ENCODE measurements at regions not wholly inside any gene's neighbourhood (a gene's known extent, or its start where the extent isn't known, plus 50 kb on each side); places are given as distances from the start of the nearest gene placed in this dataset.
"Not testable (repeated sequence)": the region's sequence is repeated elsewhere in the genome, so short reads cannot be mapped to it uniquely, and the experiment has no call there.

- TF ChIP-seq, protein P1, sequence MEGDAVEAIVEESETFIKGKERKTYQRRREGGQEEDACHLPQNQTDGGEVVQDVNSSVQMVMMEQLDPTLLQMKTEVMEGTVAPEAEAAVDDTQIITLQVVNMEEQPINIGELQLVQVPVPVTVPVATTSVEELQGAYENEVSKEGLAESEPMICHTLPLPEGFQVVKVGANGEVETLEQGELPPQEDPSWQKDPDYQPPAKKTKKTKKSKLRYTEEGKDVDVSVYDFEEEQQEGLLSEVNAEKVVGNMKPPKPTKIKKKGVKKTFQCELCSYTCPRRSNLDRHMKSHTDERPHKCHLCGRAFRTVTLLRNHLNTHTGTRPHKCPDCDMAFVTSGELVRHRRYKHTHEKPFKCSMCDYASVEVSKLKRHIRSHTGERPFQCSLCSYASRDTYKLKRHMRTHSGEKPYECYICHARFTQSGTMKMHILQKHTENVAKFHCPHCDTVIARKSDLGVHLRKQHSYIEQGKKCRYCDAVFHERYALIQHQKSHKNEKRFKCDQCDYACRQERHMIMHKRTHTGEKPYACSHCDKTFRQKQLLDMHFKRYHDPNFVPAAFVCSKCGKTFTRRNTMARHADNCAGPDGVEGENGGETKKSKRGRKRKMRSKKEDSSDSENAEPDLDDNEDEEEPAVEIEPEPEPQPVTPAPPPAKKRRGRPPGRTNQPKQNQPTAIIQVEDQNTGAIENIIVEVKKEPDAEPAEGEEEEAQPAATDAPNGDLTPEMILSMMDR (IDR thresholded peaks at IDR 0.05; ENCODE audit: unreplicated experiment), result no peak
- POLR2A ChIA-PET, result no interaction called here
- no peaks in the 10 kb centered on the region for H3K9me3 Mint-ChIP-seq (ENCODE audit: unreplicated experiment)
- H3K36me3 Mint-ChIP-seq (ENCODE audit: insufficient read depth, unreplicated experiment), result no peaks in the 10 kb centered on the region
- H3K27me3 Mint-ChIP-seq (ENCODE audit: insufficient read depth, unreplicated experiment), result no peaks in the 10 kb centered on the region
- BruUV-seq (replicated peaks), result no TSS peak
- CTCF ChIA-PET, result interaction anchor here (0.7 kb wide), 1 partner anchor 166 kb away, joined by 3 read pairs; no protein-coding TSS in a partner anchor
- no peak for DNase-seq (ENCODE audit: unreplicated experiment)
- H3K4me1 Mint-ChIP-seq (ENCODE audit: insufficient read depth, unreplicated experiment), result no peaks in the 10 kb centered on the region
- no peak overlapping the region for H3K27ac Mint-ChIP-seq (ENCODE audit: low read depth, unreplicated experiment)
- intact Hi-C loops (cut with micrococcal nuclease), result no loop called here
- H3K4me3 Mint-ChIP-seq (ENCODE audit: unreplicated experiment), result no peak overlapping the region
These were observed 170.0 kb upstream of the IGFBP3 start for GRCh38 chr7:46091071-46091470.

DNA sequence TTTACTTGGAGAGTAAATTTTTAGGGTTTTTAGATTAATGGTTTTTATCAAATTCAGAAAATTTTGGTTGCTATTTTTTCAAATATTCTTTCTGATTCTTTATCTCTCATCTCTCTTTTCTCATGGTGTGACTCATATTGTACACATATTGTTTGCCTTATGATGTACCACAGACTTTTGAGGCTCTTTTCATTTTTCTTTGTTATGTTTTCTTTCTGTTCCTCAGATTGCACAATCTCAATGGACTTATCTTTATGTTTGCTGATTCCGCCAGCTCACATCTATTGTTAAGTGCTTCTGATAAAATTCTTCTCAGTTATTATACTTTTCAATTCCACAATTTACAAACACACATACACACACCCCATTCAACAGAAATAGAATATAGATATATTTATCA is 168.2 kb upstream of the IGFBP3 start:
- Mint-ChIP-seq H3K9me3 (ENCODE audit: unreplicated experiment) (no peaks in the 10 kb centered on the region), H3K4me1 (ENCODE audit: insufficient read depth, unreplicated experiment) (no peaks in the 10 kb centered on the region), H3K36me3 (ENCODE audit: insufficient read depth, unreplicated experiment) (no peaks in the 10 kb centered on the region), H3K27ac (ENCODE audit: low read depth, unreplicated experiment) (no peak overlapping the region), H3K27me3 (ENCODE audit: insufficient read depth, unreplicated experiment) (no peaks in the 10 kb centered on the region), H3K4me3 (ENCODE audit: unreplicated experiment) (no peak overlapping the region)
- POLR2A ChIA-PET, result no interaction called here
- TF ChIP-seq, protein P1 (IDR thresholded peaks at IDR 0.05; ENCODE audit: unreplicated experiment), result no peak
- BruUV-seq (replicated peaks), result no TSS peak
- DNase-seq (ENCODE audit: unreplicated experiment), result no peak
- CTCF ChIA-PET, result interaction anchor here (0.7 kb wide), 1 partner anchor 91 kb away, joined by 3 read pairs; no protein-coding TSS in a partner anchor
- intact Hi-C loops (cut with micrococcal nuclease), result no loop called here

DNA sequence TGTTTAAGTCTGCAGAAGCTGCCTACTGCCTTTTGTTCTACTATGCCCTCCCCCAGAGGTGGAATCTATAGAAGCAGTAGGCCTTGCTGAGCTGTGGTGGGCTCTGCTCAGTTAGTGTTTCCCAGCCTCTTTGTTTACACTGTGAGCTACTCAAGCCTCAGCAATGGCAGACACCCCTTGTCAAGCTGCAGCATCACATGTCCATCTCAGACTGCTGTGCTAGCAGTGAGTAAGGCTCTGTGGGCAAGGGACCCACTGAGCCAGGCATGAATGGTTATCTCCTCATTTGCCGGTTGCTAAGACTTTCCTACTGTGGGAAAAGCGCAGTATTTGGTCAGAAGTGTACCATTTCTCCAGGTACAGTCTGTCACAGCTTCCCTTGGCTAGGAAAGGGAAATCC is 167.4 kb upstream of the IGFBP3 start:
- H3K4me1 Mint-ChIP-seq (ENCODE audit: insufficient read depth, unreplicated experiment); DNase-seq (ENCODE audit: unreplicated experiment); H3K27ac Mint-ChIP-seq (ENCODE audit: low read depth, unreplicated experiment); H3K4me3 Mint-ChIP-seq (ENCODE audit: unreplicated experiment); H3K36me3 Mint-ChIP-seq (ENCODE audit: insufficient read depth, unreplicated experiment); BruUV-seq (replicated peaks); H3K9me3 Mint-ChIP-seq (ENCODE audit: unreplicated experiment); H3K27me3 Mint-ChIP-seq (ENCODE audit: insufficient read depth, unreplicated experiment); intact Hi-C loops (cut with micrococcal nuclease): not testable (repeated sequence)
- POLR2A ChIA-PET, result interaction anchor here (0.9 kb wide), 1 partner anchor 19 kb away, joined by 3 read pairs; no protein-coding TSS in a partner anchor
- CTCF ChIA-PET, result interaction anchor here (0.6 kb wide), 1 partner anchor 166 kb away, joined by 3 read pairs; no protein-coding TSS in a partner anchor

- no TSS peak for BruUV-seq (replicated peaks)
- peak; percentile 34 for DNase-seq (ENCODE audit: unreplicated experiment)
- CTCF ChIA-PET, result interaction anchor here (0.8 kb wide), 1 partner anchor 9 kb away, joined by 3 read pairs; no protein-coding TSS in a partner anchor
- TF ChIP-seq, protein P1 (IDR thresholded peaks at IDR 0.05; ENCODE audit: unreplicated experiment), result no peak
- peaks cover 8% of the 10 kb centered on the region for H3K9me3 Mint-ChIP-seq (ENCODE audit: unreplicated experiment)
- H3K27me3 Mint-ChIP-seq (ENCODE audit: insufficient read depth, unreplicated experiment), result no peaks in the 10 kb centered on the region
- POLR2A ChIA-PET, result interaction anchor here (1.0 kb wide), 1 partner anchor 21 kb away, joined by 5 read pairs; no protein-coding TSS in a partner anchor
- no peak overlapping the region for H3K4me3 Mint-ChIP-seq (ENCODE audit: unreplicated experiment)
- H3K4me1 Mint-ChIP-seq (ENCODE audit: insufficient read depth, unreplicated experiment), result peaks cover 12% of the 10 kb centered on the region
- no peak overlapping the region for H3K27ac Mint-ChIP-seq (ENCODE audit: low read depth, unreplicated experiment)
- intact Hi-C loops (cut with micrococcal nuclease), result no loop called here
- no peaks in the 10 kb centered on the region for H3K36me3 Mint-ChIP-seq (ENCODE audit: insufficient read depth, unreplicated experiment)
These were observed 159.6 kb upstream of the IGFBP3 start for GRCh38 chr7:46080595-46081159.
